ENCODE measurements at regions not wholly inside any gene's neighbourhood (a gene's known extent, or its start where the extent isn't known, plus 50 kb on each side); places are given as distances from the start of the nearest gene placed in this dataset.
"Not testable (repeated sequence)": the region's sequence is repeated elsewhere in the genome, so short reads cannot be mapped to it uniquely, and the experiment has no call there.

DNA sequence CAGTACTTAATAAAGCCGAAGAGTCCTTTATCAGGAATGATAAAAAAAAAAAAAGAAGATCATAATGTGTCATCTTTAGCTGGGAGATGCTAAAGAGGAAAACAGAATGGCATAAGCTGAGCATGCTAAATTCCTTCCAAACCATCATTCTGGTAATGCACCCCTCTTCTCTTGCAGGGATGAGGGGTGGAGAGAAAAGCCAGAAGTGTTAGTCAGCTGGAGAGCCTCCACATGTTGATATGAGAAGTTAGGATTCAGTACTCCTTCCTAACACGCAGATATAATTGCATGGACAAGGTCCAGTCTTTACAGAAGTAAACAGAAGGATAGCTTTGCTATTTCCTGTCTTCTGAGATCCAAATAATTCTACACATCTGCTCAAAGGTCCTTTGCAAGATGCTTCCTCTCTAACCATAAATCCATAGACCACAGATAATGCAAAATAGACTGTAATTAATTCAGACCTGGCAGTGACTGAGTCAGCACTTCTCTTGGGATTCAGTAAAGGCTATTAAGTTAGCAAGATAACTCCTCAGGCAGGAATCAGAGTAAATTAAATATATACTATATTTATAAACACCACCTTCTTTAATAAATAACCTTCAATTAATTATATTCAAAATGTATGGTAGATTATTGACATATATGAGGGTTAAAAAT, 930.0 kb upstream of the KLHL29 start:
- DNase-seq: no peak

DNA sequence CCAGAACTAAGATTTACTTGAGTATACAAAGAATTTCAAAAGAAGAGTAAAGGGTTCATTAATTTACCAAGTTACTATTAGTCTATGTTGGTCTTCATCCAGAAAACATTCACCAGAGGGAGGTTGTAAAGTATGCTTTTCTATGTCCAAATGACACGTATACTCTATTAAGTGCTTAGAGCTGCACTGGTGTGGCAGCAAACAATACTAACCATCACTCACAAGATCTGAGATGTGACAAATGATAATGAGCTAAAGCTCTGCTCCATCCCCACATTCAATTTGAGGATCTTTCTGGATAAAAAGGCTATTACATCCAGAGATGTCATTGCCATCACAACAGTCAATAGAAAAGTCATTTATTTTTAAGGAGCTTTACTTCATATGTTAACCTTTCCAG, 926.5 kb upstream of the KLHL29 start:
- DNase-seq: no peak

GRCh38 chr2:22475103-22475502, 909.9 kb upstream of the KLHL29 start:
- DNase-seq: not testable (repeated sequence)

DNA sequence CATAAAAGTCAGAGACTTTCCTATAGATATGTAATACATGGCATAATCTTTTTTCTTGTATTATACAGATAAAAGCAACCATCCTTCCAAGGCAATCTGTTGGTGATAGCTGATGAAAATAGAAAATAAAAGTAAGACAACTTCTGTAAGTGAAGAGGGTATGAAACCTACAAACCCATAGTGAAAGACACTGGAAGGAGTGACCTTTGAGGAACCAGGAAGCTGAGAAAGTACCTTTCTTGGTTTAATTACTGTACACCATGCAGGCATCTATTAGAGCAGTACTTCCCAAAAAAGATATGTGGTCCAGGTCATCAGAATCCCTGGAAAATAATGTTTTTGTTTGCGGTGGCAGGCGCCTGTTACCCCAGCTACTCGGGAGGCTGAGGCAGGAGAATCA, 906.6 kb upstream of the KLHL29 start:
- no peak for DNase-seq

GRCh38 chr2:22481486-22482259, 903.3 kb upstream of the KLHL29 start:
- DNase-seq: no peak

- no peak for DNase-seq
Observed at GRCh38 chr2:22483036-22483435, 901.9 kb upstream of the KLHL29 start.

GRCh38 chr2:22485486-22485885, 899.5 kb upstream of the KLHL29 start:
- no peak for DNase-seq

DNA sequence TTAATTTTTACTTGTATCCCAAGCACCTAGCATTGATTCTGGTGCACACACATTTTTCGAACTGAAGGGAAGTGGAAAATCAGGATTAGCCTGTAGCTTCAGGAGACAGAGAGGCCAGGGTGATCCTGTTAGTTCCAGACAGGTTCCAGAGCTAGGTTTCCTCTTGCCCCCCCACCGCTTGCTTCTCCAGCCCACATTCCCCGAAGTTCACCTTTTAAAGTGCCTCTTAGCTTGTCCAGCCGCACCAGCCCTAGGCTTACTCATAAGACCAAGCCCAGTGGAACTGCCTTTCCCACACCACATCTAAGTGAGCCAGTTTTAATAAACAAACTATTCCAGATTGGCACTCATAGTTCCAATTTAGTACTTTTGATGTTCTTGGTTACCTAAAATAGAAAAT, 898.6 kb upstream of the KLHL29 start:
- no peak for DNase-seq

GRCh38 chr2:22487036-22487435, 897.9 kb upstream of the KLHL29 start:
- no peak for DNase-seq

GRCh38 chr2:22487541-22487940, 897.4 kb upstream of the KLHL29 start:
- DNase-seq: no peak

DNA sequence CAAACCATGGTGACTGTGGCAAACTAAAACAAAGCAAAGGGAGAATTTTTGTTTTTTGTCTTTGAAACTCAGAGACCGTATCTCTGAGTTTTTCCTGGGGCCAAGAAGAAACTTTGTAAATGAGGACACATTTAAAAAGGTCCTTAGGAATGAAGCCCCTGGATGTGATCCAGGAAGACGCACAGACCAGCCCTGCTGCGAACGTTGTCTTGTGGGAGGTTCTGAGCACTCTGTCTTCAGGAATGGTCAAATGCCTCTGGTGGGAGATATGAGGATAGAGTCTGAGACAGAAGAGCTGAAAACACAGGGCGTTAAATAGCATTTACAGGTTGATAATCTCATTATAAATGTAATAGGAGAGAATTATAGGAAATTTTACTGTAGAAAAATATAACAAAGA, 893.5 kb upstream of the KLHL29 start:
- DNase-seq: no peak

DNA sequence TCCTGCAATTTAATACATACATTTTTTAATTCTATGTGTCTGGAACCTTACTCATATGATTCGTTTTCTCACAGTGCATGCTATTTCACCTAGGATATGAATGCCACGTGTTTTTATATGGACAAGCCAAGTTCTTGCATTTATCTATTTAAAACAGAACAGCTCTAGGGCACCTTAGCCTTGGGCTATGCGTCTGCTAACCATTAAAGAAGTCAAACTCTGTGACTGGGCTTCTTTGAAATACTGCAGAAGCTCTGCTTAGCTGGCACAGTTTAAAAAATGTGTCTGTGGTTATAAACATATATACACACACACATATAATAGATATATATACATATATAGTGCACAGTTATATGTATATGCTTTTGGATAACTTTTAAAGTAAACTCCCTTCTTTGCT, 890.8 kb upstream of the KLHL29 start:
- no peak for DNase-seq

GRCh38 chr2:22497064-22497463, 887.9 kb upstream of the KLHL29 start:
- DNase-seq: no peak

GRCh38 chr2:22497789-22498188, 887.2 kb upstream of the KLHL29 start:
- no peak for DNase-seq

- no peak for DNase-seq
Observed at GRCh38 chr2:22499082-22499839, 885.7 kb upstream of the KLHL29 start.

- DNase-seq: no peak
Observed at GRCh38 chr2:22500555-22500935, 884.4 kb upstream of the KLHL29 start.

DNA sequence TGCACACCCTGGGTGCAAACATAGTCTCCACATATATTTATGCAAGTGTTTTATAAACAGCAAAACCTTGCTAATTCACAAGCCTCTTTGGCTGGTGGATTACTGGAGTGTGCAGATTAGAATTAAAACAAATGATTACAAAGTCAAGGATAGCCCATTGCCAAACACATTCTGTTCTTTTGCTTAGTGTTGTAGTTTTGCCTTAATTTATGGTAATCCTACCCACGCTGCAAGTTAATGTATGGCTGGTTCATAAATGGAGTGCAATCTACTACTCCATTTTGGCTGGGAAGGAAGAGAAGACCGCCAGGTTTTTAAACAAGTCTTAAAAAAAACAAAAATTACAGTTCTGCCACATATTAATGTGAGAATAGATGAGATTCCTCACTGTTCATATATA, 883.1 kb upstream of the KLHL29 start:
- DNase-seq: no peak

DNA sequence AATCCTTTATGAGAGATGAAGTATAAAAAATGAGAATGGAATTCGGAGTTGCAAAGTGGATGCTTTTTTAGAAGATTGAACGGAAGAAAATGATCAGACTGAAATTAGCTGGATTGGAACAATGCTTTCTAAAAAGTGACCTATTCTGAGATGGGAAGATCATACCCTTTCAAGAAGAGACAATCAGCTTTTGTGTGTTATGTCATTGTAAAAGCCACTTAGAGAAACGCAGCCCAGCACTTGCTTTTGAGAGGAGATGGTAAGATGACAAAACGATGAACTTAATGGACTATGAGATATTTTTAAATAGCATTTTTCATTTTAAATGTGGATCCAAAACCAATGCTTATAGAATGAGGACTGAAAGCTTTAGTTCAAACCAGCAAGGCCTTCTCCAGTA, 871.4 kb upstream of the KLHL29 start:
- no peak for DNase-seq

DNA sequence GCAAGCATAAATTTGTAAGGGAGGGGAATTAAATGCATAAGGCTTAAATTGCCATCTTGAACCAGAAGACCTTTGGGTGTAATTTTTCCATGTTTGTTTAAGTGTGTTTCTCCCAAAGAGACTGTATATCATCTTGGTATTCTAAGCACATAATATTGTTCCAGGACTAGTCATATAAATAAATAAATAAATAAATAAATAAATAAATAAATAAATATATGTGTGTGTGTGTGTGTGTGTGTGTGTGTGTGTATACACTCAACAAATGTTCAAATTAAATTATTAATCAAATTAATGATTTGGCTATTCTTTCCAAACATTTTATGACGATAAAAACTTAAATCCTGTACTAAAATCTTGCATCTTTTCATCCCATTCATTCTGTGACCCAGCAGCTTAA, 867.8 kb upstream of the KLHL29 start:
- DNase-seq: no peak

DNA sequence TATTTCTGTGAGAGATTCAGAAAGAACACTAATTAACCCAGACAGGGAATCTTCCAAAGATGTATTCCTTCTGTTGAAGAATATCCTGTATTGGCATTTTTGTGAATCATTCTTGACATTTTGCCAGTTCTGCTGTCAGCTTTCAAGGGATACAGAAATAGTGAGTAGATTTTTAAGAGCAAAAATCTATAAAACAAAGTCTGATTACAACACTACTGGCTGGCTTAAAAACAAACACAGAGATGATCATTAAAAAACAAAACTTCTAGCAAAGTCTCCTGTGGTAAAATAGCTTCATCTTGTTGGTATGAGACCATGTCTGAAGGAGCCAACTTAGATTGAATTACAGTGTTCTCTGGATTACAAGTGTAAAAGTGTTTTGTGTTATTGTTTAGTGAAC, 866.3 kb upstream of the KLHL29 start:
- DNase-seq: no peak

DNA sequence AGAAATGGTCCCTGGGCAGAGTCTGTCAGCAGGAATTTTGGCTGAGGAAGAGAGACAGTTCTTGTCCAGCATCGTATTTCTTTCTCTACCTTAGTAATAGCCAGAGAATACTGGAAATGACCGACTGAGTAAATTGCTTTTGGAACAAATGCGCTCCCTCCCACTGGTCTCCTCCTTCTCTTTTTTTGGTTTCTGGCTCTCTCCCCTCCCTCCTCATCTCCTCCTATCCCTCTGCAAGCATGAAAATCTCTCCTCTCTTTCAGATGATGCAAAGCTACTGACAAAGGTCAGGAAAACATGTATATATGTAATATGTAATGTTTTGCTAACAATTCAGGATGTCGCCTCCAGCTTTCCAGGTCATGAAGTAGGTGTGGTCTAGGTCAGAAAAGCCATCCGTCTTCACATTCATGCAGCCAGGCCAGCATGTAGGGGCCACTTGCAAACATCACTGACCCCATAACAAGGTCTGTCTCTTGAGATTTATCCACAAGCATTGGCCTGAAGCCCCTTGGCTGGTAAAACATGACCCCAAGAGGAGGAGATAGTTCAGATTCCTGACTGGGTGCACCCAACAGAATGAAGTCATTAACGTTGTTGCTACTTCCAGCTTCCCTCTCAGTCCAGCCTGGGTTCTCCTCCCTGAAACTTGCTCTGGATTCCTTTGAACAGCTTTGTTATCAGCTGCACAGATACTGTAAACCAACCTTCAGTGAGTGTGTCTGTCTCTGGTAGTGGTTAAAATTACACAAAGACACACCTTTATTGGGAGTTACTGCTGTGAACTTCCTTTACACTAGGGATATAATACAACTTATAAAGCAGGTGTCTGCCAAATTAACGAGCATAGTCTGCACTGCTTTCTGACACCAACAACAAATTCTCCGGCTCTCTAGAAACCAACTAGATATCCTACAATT, 864.4 kb upstream of the KLHL29 start:
- DNase-seq: no peak

GRCh38 chr2:22521620-22522019, 863.4 kb upstream of the KLHL29 start:
- no peak for DNase-seq

DNA sequence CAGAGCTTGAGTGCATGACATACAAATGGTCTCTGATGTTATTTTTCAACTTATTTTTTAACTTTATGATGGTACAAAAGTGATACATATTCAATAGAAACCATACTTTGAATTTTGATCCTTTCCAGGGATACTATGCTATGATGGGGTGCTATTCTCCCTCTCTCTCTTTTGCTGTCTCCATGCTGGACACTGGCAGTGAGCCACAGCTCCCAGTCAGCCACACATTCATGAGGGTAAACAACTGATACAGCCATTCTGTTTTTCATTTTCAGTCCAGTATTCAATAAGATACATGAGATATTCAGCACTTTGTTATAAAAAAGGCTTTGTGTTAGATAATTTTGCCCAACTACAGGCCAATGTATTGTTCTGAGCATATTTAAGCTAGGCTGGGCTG, 859.3 kb upstream of the KLHL29 start:
- no peak for DNase-seq

Measured in SW 1271 (cell line).